NB4 (cell line): ENCODE measurements at regions not wholly inside any gene's neighbourhood (a gene's known extent, or its start where the extent isn't known, plus 50 kb on each side); places are given as distances from the start of the nearest gene placed in this dataset.

Source experiments
- MYC ChIP-seq: IDR thresholded peaks from 2 replicates; pipeline ENCODE4 v1.6.1; 2011; ENCODE audit warnings: low read depth, low read length
- POLR2A ChIP-seq: IDR thresholded peaks from 2 replicates; pipeline ENCODE4 v1.6.1; 2011; ENCODE audit warnings: mild to moderate bottlenecking; ENCODE audit not compliant: insufficient read length; ENCODE audit errors: extremely low read depth
- TF ChIP-seq, protein P1 (sequence below): IDR thresholded peaks from one replicate; pipeline ENCODE4 v1.5.1; 2012; ENCODE audit warnings: low read depth, low read length
- TF ChIP-seq, protein P2 (sequence below): IDR thresholded peaks from 2 replicates; pipeline ENCODE4 v1.6.1; 2011; ENCODE audit warnings: low read depth, low read length

GRCh38 chr15:95265419-95265997 is 1034.1 kb downstream of the MCTP2 start:
- TF ChIP-seq, protein P1, sequence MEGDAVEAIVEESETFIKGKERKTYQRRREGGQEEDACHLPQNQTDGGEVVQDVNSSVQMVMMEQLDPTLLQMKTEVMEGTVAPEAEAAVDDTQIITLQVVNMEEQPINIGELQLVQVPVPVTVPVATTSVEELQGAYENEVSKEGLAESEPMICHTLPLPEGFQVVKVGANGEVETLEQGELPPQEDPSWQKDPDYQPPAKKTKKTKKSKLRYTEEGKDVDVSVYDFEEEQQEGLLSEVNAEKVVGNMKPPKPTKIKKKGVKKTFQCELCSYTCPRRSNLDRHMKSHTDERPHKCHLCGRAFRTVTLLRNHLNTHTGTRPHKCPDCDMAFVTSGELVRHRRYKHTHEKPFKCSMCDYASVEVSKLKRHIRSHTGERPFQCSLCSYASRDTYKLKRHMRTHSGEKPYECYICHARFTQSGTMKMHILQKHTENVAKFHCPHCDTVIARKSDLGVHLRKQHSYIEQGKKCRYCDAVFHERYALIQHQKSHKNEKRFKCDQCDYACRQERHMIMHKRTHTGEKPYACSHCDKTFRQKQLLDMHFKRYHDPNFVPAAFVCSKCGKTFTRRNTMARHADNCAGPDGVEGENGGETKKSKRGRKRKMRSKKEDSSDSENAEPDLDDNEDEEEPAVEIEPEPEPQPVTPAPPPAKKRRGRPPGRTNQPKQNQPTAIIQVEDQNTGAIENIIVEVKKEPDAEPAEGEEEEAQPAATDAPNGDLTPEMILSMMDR = no peak
- no peak for TF ChIP-seq POLR2A
- TF ChIP-seq, protein P2, sequence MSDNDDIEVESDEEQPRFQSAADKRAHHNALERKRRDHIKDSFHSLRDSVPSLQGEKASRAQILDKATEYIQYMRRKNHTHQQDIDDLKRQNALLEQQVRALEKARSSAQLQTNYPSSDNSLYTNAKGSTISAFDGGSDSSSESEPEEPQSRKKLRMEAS = no peak
- TF ChIP-seq MYC = no peak
